NCI-H1092 treated with DMSO at 0.1 percent for 48 hours (cell line): ENCODE measurements at regions not wholly inside any gene's neighbourhood (a gene's known extent, or its start where the extent isn't known, plus 50 kb on each side); places are given as distances from the start of the nearest gene placed in this dataset.

Source experiments
- DNase-seq: peaks from one replicate; lab custom pipeline; 2025; lab: John Stamatoyannopoulos, UW

DNA sequence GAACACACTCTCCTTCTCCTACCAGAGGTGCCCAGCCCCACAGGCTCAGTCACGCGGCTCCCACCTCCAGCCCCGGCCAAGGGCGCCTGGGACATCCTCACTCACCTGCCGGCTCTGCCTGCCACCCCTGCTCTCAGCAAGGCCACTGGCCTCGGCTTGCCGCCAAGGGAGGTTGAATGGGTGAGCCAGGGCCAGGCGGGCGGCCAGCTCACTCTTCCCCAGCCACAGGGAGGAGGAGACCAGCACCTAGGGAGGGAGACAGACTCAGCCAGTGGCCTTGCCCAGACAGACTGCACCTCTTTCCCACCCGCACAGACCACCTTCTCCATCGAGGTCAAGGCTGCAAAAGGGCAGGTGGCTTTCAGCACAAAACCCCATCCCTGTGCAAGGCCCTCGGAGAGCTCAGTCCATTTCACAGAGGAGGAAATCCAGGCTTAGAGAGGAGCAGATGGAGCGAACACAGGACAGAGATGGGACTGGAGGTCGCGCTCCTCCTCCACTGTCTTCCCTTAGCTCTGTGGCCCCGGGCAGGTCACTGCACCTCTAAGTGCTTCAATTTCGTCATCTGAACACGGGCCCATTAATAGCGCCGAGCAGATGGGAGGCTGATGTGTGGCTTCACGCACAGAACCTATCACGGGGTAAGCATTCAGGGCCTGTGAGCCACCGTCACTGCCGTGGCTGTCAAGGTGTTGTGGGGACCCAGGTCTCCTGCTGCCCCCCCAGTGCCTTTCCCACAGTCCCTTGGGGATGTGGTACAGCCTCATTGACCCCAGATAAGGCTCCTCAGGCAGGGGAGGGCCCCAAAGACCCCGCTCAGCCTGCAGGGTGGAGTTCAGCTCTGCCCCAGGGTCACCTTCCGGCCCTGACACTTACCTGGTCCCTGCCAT, 56.1 kb downstream of the RMI2 start:
- DNase-seq, result peak; percentile 49

DNA sequence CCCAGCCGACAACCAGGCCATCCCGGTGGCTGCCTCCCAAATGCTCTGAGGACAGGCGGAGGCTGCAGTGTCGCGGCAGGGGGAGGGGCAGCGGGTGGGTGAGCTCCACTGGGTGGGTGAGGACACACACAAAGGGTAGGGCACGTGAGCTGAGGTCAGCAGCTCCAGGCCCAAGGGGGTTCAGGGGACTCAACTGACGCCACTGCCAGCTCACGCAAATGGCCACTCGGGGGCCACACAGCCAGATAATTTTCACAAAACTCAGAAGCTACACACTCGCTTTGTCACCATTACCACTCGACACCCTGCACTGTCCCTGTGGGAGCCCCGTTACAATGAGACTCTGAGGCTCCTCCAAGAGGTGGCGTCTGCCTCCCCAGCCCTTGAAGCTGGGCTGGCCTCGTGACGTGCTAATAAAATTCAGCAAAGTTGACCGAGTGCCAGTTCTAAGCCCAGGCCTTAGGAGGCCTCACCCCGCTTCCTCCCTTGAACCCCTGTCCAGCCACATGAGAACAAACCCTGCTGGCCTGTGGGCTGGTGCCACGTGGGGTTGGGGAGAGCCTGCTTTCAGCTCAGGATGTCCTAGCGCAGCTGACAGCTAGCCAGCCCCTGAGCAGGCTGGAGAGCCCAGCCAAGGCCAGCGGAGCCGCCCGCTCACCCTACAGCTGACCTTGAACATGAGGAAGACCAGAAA, 56.9 kb downstream of the RMI2 start:
- DNase-seq, result no peak

DNA sequence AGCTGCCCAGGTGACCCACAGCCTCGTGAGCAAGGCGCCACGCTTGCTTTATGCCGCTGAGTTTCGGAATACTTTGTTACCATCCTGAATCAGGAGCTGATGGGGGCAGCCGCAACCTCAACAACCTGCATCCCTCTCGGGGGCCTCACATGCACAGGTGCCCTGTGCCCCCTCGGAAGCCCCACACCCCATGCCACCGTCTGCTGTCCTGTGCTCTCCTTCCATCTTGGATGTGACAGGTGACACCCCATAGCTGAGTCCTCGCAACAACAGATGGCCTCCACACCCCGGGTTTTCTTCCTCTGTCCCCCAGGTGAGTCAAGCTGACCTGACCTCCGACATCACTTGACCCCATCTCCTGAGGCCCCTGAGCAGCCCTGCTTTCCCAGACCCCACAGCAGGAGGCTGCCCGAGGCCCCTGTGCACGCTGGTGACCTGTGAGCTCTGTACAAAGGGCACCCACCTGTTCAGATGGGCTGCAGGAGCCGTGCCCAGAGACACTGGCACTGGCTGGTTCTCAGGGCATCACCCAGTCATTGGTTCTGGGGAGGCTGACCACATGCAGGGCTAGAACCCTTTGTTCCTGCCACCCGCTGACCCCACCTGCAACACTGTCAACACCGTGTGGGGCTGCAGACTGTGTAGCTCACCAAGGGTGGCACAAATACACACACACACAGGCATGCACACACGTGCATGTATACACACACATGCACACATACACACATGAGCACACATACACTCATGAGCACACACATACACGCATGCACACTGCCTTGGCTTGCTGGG, 57.7 kb downstream of the RMI2 start:
- DNase-seq, result no peak

DNA sequence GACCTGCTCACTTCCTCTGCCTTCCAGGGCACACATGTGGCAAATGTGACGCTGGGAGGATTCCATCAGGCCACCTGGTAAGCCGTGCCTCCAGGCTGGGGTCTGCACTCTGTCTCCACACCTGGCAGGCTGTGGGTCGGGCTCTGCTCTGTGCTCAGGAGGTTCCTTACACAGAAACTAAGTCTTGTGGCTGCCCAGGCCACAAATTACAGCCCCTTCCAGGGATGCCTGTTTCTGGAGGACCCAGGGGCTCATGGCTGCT, 58.2 kb downstream of the RMI2 start:
- DNase-seq, result no peak

DNA sequence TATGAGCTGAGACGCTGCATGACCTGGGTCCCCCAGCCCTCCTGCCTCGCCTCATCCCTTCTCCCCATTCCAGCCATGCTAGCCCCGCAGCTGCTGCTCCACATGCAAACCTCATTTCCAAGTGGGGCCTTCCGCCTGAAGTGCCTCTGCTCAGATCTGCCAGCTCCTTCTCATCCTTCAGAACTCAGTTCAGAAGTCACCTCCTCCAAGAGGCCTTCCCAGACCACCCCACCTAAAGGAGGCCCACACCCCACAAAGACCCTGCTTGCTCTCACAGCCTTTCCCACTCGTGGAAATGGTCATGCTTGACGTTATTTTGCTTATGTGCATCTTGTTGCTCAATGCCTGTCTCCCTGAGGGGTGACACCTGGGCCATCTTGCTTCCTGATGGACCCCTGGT, 58.7 kb downstream of the RMI2 start:
- no peak for DNase-seq

DNA sequence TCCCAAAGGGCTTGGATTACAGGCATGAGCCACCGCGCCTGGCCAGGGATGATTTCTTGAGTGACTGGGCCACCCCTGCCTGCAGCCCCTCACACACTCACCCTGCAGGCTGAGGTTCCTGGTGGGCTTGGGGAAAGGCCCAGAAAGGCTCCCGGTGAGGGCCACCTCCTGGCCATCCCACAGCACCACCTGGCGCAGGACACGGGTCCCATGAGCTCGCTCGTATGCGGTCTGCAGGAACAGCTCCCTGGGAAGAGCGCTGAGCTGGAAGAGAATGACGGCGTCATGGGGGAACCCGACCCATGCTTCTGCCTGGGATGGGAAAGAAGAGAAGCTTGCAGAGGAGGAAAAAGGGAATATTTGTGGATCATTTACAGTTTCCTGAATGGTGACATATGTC, 59.3 kb downstream of the RMI2 start:
- no peak for DNase-seq

DNA sequence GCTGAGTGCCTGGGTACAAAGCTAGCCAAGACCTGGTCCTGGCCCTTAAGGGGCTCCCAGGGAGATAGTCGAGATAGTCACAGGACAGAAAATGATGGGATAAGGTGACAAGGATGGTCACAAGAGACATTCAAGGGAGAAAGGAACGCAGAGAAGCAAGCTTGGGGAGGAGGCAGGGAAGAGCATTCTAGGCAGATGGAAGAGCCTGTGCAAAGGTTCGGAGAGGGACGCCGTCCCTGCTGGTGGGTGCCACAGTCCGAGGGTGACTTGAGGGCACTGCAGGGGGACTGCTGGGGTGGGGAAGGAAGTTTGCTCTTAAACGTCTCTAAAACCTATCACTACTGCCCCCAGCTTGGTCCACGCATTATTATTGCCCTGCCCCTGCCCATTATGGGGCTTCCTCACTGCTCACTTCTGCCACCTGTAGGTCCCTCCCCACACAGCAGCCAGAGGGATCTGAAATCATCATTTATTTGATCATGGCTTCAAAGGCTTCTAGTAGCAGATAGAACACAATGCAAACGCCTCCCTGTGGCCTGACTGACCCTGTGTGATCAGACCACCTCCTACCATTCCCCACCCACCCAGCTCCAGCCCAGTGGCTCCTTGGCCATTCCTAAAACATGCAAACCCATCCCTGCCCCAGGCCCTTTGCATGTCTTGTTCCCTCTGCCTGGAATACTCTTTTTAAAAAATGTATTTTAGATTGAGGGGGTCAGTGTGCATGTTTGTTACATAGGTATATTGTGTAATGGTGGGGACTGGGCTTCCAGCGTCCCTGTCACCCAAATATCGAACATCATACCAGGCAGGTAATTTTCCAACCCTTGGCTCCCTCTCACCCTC, 60.3 kb downstream of the RMI2 start:
- no peak for DNase-seq

DNA sequence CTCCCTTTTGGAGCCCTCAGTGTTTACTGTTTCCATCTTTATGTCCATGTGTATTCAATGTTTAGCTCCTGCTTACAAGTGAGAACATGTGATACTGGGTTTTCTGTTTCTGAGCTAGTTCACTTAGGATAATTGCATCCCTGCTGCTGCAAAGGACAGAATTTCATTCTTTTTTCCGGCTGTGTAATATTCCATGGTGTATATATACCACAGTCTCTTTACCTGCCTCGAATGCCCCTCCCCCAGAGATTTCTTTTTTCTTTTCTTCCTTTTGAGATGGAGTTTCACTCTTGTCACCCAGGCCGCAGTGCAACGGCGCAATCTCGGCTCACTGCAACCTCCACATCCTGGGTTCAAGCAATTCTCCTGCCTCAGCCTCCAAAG, 60.9 kb downstream of the RMI2 start:
- DNase-seq, result no peak

DNA sequence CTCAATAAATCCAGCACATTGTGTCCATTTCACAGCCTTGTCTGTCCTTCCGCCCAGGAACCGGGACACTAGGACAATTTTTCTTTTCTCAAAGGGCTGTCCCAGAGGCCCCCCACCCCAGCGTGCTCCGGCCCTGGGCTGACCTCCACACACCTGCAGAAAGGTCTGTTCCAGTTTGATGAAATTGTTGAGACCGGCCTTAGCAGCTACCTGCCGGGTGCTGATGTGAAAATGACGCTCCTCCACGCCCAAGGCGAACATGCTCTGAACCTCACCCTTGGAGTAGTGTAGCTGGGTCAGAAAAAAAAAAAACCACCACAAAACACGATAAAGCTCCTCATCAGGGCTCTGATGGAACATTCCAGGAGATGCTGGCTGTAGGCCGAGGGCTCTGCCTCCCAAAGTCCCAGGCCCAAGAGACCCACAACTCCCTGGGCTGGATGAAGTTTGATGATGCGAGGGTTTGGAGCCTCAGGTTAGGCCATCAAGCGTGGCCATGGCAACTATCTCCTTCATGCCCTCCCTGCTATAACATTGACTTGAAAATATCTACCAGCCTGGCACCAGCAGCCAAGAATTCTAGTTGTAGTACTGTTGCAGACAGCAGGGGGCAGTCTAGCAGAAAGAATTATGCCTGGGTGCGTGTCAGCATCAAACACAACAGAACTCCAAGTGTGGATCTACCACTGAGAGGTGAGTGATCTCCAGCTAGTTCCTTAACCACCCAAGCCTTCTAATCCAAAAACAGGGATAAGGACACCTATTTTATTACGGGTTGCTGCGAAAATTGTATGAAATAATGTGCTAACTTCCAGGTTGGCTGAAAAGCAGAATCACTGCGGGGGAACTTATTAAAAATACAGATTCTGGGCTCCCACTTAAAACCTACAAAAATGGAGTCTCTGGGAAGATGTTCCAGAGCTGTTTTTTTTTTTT, 62.1 kb downstream of the RMI2 start:
- DNase-seq, result peak; percentile 23

DNA sequence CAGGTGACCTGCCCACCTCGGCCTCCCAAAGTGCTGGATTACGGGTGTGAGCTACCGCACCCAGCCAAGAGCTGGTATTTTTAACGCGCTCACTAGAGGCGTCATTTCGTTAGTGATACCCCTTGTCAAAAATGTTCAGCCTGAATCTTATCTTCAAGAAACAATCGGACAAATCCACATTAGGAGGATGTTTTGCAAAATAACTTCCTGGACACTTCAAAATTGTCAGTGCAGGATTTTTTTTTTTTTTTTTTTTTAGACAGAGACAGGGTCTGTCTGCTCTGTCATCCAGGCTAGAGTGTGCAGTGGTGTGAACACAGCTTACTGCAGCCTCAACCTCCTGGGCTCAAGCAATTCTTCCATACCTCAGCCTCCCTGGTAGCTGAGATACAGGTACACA, 63.0 kb downstream of the RMI2 start:
- no peak for DNase-seq

DNA sequence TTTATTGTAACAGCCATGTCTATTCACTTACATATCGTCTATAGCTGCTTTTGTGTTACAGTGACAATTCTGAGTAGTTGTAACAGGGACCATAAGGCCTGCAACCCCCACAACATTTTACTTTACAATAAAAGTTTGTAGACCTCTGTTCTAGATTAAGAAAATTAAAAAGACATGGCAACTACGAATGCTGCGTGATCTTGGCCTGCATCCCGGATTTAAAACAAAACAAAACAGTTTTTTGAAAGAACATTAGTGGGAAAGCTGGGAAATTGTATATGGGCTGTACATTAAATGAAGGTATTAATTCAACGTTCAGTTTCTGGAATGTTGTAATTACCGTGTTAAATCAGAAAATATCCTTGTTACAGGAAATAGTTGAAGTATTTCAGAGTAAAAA, 64.1 kb downstream of the RMI2 start:
- no peak for DNase-seq

DNA sequence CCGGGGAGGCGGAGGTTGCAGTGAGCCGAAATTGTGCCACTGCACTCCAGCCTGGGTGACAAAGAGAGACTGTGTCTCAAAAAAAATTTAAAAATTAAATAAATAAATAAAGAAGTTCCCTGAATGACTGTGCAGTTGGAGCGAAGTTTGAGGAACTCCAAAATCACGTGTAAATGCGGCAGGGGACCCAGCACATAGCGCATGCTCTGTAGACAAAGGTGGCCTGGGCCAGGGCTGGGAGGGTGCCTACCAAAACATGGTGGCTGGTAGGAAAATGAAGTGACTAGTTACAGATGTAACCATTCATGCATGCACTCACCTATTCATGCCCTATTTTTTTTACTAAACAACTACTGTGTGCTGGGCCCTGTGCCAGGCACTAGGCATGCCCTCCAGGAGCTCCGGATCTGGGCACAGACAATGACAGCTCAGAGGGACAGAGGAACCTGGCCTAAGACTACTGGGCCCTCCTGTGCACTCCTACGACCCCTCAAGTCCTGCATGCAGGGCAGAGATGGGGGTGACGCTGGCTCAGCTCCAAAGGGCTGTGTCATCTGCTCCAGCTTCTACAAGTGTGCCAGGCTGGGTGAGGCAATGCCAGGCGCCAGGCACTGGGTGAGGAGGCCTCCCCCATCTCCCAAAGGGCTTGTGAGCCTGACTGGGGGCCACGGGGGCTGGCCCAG, 65.3 kb downstream of the RMI2 start:
- DNase-seq, result no peak

DNA sequence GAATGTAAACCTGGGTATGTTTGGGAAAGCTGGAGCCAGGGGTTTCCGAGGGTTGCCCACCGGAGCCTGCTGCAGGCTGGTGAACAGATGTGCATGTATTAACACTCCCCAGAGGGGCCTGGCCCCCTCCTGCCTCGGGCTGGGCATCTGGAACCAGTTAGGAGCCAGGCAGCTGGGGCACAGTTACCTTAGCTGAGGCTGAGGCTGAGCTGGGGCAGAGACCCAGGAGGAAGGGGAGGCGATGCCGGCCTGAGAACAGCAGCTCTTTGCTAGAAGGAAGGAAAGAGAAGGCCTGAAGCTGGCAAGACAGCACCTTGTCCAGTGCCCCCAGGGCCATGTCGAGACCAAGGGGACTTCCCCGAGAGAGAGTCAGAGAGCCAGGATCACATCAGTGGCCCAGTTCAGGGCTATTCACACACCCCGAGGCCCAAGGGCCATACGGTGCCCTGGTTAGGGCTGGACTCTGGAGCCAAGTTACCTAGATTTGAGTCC, 65.8 kb downstream of the RMI2 start:
- no peak for DNase-seq

DNA sequence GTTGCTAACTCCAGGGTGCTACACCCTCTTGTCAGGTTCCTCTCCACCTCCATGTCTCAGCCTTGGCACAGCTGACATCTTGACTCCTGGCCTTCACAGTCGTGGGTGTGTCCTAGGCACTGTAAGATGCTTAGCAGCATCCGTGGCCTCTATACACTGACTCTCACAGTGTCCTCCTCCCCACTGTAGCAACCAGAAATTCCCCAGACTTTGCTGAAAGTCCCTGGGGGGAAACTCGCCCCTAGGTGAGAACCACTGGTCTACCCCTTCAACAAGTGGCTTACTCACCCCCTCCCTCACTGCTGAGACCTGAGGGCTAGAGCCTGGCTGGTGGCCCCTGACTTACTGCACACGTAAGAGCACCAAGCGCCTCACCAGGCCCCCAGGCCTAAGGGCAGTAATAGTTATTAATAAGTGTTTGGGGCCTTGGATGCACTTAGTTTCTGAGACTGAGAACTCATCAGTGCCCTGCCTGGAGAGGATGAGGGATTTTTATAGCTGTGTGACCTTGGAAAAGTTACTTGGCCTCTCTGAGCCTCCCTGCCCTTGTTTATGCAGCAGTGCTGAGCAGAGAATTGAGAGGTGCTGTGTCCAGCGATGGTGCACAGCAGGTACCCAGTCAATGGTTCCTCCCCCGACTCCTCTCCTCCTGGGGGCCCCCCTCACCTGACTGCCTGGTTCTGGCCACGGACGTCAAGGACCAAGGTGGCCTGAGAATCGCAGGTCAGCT, 67.1 kb downstream of the RMI2 start:
- DNase-seq, result no peak

DNA sequence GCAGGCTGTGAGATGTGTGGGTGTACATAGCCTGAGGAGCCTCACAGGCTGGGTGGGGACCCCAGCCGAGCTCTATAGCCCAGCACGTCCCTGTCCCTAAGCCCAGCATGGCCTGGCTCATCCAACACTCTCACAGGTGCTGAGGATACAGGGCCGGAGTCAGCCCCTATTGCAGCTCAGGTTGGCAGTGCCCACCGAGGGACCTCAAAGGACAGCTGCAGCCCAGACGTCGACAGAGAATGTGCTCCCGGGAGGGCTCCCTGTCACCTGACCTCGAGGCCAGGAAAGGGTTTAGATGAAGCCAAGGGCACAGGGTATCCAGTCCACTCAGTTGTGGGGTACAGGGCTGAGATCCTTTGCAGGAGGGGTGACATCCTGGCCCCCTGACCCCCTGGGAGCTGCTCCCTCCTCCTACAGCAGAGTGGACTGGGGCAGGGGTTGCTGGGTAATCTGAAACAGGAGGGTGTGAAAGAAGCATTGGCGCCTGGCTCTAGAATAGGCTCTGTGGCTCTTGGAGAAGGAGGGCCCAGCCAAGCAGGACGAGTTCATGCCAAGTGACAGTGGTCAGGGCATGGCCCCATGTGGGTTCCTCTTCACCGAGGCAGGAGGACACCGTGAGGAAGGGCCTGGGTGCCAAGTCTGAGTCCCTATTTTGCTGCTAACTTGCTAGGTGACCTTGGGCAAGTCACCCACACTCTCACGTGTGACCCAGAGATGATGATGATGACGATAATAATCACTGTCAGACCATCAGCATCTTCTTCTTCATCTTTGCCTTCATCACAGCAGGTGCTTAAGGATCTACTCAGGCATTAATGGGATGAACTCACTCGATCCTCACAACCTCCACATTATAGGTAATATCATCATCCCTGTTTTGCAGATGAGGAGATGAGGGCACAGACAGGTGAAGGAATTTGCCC, 68.0 kb downstream of the RMI2 start:
- no peak for DNase-seq

DNA sequence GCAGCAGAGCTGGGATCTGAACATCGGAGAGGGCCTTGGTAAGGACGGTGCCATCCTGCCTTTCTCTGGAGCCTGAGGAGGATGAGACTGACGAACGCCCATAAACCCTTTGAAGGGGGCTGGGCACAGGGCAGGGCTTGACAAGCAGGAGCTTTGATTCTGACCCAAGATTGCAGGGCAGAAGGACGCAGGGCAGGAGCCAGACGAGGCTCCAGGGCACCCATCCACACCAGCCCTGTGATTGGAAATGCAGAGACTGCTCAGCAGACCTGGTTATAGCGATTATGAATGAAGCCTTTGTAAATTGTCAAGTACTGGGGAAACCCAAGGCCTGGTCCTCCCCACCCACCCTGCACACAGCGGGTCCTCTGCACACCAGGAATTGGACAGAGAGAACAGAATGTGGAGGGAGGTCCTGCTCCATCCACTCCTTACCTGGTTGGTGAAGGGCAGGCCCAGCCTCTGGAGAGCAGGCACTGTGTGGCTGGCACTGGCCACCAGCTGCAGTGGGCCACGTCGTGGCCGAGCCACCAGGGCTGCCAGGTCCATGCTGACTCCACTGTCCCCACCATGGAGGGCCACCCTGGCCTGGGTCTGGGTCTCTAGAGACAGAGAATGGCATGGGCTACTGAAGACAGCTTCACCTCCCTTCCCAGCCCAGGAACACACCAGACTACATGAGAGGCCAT, 68.8 kb downstream of the RMI2 start:
- no peak for DNase-seq

DNA sequence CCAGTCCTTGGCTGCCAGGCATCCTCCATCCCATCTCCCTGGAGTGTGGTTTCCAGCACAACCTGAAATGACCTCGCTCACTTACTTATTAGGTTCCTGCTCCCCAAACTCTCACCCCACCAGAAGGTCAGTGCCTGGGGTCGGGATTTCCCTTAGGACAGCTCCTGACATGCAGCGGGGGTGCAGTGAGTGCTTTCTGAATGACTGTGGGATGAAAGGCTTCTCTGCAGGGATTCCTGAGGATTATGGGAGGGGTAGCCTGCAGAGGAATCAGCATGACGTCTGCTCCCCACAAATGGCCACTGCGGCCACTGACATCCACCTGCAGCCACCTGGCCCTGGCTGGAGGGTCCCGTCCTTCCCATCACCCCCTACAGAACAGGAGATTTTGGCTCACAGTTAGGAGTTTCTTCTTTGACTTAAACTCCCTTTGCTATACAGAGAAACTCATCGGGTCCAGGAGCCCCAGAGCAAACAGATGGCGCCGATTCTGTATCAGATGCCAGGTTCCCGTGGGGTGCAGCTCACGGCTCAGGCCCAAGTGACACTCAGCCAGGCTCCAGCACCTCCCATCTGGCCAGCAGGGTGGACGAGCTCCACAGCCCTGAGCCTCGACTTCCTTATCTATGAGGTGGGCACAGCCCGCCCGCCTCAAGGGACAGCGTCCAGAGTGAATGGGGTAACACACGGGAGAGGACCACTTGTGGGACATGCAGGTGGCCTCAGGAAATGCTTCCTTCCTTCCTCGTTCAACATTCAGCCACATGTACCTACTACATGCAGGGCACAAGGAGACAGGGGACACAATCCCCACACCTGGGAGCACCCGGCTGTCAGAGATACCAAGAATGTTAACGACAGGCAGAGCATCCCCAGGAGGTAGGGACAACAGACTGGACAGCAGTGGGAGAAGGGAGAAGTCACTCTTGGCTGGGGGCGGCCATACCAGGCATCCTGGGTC, 69.8 kb downstream of the RMI2 start:
- no peak for DNase-seq
